DMS53 (cell line): ENCODE measurements at regions not wholly inside any gene's neighbourhood (a gene's known extent, or its start where the extent isn't known, plus 50 kb on each side); places are given as distances from the start of the nearest gene placed in this dataset.
"Not testable (repeated sequence)": the region's sequence is repeated elsewhere in the genome, so short reads cannot be mapped to it uniquely, and the experiment has no call there.

Experiments used
- DNase-seq: peaks from one replicate; lab custom pipeline; 2025; lab: John Stamatoyannopoulos, UW

DNA sequence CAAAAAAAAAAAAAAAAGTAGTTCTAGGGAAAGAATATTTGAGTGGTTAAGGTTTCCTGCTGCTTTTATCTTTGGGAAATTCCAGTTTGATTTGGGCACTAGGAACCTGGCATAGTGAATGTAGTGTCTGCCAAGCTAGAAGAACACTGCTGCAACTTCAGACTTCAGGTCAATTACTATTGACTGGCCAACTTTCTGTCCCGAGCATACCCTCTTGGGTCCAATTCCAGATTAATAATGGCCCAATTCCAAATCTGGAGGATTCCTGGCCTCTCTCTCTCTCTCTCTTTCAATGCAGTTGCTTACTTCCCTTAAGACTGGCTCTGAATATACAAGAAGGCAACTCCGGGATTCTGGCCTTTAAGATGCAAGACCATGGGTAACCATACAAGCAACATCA, 74.9 kb downstream of the ANKEF1 start:
- DNase-seq, result peak; percentile 11

DNA sequence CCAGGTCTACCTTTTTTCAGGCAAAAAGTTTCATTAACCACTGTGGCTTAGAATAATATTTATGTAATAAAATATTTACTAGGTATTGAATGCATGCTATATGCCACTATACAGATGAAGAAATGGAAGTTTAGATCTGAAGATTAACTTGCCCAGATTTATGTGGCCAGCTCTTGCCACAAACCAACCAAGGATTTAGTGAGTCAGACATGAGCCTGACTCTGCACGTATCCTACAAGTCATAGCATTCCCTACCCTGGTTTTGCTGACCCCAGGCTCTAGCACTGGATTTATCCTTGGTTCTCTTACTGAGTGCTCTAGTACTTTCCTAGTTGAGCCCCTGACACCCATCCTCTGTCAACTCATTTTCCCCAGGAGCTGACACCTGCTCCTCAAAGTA, 75.4 kb downstream of the ANKEF1 start:
- DNase-seq, result peak; percentile 38

DNA sequence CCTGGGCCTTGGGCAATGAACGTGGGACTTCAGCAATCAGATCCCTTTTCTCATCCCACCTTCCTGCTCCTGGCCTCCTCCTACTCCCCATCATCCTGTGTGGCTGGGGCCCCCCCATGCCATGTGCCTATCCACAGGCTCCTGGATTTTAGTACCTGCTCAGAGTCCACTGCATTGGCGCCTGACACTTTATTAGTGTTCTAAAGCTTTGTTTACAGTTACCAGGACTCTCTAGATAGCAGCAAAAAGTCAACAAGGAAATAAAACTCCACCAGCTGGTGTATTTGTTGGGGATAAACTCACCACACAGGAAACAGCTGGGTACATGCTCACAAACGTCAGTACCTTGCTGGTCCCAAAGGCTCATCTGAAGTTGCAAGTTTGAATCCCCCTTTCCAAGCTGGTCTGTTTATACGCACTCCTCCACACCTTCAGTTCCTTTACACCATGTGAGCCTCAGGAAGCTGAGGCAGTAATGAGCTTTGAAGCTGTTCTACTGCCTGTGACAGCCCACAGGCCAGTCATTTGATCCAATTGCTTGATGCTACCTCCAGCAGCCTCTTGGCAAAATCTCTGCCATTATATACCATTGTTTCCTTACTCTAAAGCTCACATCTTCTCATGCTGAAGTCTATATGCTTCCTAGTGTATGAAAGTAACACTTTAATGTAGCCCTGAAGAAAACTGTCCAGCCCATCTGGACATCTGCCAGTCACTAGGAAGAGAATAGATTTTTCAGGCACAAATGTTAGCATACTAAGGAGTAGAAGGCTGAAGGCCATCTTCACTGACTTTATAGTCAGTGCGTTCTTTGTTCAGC, 76.6 kb downstream of the ANKEF1 start:
- peak; percentile 98 for DNase-seq

DNA sequence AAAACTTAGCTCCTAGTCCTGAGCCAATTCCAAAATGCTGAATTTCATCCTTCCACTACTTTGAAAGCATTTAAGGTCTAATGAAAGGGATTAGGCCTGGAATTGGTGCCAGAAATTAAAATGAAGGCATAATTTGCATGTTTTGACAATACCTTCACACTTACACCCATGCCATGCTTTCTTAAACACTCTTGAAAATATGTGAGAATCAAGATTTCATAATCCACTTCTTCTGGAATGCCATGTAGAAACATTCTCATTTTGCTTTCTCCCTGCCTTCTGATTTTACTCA, 77.1 kb downstream of the ANKEF1 start:
- DNase-seq, result no peak

DNA sequence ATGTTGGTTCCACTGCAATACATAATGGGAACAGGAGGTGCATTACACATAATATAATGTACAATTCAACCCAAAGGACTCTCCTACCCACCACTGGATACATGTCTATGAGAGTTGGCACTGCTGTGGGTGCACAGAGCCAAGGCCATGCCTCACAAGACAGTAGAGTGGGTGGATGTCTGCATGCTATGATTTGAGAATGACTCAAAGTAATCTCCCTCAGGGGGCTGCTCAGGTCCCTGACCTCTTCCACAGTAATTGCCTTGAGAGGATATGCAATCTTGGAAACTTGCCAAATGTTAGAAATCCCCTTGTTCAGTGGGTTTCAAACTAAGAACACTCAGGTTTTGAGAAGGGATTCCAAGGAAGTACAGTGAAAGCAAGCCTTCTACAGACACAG, 79.0 kb downstream of the ANKEF1 start:
- DNase-seq, result peak; percentile 25

DNA sequence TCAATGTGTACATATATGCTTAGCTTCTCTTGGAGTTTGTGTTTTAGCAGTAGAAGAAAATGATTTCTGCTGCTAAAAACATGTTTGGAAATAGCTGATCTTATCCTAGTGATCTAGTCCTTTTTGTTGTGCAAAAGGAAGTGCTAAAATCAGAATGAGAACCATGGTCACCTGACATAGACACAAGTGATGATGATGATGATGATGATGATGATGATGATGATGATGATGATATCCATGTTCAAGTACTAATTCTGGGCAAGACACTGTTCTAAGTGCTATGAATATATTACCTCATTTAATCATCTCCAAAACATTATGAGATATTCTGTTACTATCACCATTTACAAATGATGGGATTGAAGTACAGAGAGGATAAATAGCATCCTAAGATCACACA, 79.8 kb downstream of the ANKEF1 start:
- DNase-seq, result no peak

DNA sequence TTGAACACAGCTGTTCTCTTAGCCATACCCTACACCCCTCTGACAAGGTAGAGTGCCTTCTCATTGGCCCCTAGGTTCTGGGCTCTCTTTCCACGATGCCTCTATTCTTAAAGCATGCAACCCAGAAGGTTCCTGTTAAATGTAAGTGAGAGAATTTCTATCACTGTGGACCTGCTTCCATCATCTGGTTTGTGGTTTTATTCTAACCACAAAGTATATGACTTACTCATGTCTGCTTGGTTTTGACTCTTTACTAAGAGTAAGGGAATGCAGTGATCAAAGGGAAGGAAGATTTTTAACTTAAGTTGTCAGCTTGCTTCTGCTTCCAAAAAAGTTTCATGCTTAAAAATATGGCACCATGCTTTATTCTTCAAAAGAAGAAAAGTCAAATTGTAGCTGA, 80.2 kb downstream of the ANKEF1 start:
- DNase-seq, result no peak

DNA sequence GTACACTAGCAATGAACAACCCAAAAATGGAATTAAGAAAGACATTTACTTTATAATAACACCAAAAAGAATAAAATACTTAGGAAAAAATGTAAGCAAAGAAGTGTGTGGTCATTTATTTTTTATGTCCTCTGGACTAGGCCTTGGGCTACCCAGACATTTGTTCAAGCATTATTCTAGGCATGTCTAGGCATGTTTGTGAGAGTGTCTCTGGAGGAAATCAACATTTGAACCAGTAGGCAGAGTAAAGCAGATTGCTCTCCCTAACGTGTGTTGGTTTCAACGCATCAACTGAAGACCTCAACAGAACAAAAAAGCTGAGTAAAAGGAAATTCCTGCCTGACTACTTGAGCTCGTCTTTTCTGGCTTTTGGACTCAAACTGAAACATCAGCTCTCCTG, 84.5 kb downstream of the ANKEF1 start:
- peak; percentile 55 for DNase-seq

DNA sequence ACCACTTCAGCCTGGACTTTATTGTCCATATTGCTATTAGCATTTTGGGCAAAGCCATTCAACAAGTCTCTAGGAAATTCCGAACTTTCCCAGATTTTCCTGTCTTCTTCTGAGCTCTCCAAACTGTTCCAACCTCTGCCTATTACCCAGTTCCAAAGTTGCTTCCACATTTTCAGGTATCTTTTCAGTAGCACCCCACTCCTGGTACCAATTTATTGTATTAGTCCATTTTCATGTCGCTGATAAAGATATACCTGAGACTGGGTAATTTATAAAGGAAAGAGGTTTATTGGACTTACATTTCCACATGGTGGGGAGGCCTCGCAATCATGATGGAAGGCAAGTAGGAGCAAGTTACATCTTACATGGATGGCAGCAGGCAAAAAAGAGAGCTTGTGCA, 90.1 kb downstream of the ANKEF1 start:
- not testable (repeated sequence) for DNase-seq

DNA sequence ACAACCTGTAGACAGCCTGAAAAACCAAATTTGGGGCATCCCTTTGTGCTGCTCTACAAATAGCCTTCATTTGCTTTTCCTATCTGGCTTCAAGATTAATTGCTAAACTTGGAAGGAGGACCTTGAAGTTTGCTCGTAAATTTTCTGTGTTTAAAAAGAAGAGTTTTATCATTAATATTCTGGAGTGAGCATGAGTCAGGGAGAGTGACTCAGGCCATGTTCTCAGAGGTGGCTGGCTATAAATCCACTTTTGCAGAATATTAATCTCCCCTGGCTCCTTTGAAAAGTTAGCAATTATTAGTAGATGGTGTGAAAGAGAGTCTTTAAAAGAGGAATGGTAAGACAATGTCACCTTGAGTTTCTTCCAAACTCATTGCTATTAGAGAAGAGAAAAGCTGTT, 91.0 kb downstream of the ANKEF1 start:
- DNase-seq, result no peak

DNA sequence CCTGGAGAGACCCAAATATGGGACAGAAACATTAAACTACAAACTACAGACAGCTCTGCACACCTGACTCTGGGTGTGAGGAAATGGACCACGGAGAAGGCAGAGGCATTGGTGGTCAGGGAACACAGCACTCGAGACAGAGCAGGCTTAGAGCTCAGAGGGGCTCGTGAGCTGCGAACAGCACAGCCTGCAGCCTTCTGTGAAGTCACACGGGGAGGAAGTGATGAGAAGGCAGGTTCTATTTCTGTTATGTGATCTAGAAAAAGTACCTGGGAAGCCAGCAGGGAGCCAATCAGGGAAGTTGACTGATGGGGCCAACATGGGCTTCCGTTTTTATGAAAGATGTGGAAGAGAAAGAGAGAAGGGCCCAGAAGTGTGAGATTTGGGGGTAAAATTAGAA, 88.9 kb upstream of the SNAP25 start:
- no peak for DNase-seq

DNA sequence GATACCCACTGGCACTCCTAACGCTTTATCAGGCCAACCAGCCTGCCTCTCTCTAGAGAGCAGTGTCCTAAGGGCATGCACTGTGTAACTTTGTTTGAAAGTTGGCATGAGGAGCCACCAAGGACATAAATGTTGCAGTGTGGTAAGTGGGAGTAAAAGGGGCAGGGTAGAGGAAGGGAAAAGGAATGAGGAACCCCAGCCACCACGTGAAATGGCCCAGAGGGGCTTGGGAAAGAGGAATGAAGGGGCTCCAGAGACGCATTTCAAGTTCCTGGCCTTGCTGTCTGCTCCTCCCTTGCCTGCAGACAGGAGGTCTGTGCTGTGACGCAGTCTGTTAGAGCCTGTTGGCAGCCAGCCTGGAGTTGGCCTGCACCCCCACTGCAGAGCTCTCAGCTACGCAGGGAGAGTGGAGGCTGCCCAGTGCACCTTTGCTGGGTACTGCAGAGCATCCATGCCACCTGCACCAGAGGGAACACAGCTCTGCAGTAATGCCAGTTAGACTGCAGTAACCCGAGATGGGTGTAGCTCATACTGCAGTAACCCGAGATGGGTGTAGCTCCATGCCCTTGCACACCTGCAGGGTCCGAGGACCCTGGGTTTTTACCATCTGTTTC, 86.8 kb upstream of the SNAP25 start:
- DNase-seq, result peak; percentile 84

DNA sequence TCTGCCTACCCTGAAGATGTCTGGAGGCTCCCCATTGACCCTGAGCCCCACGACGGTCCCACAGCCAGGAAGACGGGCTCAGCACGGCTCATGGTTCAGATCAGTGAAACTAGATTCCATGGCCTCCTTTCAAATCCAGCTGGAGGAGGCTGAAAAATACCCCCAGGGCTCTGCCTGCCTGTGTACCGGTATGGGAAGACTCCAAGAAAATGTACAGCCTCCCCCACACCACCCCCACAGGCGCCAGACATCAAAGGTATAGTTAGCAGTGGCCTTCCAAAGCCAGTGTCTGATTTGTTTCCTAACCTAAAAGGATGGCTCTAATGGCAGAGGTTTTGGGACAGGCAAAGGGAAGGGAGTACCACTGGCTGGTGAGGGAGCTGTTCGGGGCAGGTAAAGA, 86.2 kb upstream of the SNAP25 start:
- no peak for DNase-seq

DNA sequence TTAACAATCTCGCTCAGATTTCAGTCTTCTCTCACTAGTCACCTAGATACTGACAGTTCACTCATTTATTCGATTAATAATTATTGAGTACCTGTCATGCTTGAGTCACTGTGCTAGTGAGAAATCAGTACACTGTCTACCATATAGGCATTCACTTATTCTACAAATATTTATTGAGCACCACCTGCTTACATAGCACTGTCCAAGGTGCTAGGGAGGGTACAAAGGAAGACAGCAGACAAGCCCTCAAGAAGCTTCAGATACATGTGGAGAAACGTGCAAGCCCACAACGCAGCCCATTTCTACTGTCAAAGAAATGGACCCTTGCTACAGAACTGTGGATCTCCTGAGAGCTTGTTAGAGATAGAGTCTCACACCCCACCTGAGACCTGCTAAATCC, 85.1 kb upstream of the SNAP25 start:
- DNase-seq, result no peak

DNA sequence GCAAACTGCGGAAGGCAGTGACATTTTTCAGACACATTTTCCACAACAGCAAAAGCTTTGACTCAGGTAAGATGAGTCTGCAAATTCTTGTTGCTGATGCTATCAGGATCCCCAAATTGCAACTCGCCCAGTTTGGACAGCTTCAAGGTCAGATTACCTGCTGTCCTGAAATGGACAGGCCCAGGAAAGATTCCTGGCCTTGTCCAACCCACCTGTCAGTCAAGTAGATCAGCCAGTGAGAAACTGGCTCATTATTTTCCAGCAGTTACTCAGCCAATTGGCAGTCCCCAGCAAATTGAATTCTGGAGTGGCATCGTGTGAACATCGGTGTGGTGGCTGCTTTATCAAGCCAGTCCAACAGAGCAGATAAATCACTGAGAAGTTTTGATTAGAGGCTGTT, 84.5 kb upstream of the SNAP25 start:
- DNase-seq, result no peak

DNA sequence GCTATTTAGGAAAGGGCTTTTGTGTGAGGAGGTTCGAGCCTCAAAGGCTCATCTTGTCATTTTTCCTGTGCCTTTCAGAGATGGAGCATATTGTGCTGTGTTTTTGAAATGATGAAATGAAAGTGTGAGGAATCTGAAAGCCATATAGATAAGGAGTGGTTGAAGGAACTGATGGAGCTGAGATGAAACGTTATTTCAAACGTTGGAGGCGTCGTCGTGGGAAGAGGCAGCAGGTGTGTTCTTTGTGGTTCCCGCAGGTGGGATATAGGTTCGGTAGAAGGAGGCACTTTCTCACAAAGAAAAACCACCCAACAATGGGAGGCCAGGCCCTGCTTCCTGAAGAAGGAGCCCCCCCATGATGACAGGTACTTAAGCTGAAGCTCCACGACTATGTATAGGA, 83.2 kb upstream of the SNAP25 start:
- no peak for DNase-seq

DNA sequence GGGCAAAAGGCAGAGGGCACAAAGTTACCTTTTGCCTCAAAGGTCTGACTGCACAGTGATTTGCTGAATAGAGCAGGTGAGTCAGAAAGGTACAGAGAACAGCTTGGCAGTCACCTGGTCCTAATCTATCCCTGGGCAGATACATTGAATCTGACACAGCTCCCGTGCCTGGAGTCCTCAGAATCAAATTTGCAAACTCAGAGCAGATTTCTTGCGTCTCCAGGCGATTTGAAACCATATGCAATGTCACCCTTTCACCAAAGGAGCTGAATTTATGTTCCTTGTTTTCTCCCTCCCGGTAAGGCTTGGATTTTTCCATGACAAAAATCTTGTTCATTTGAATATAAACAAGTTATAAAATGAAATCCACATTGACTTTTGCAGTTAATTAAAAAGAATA, 81.6 kb upstream of the SNAP25 start:
- DNase-seq, result no peak

DNA sequence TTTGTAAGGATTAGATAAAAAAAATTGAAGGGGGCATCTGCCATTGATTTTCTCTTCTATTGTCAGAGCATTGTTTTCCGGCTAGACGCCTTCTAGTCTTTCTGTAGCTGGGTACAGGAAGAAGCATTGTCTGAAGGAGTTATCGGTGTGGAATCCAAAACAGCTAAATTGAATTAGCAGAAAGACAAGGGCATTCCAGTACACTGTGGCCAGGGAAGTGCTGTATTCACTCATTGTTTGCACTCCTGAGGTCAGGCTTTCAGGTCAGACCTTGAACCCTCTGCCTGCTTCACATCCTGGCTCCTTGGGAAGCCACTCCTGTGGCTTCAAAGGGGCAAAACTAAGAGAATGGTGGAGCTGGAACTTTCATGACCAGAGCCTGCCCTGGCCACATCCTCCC, 81.1 kb upstream of the SNAP25 start:
- no peak for DNase-seq

DNA sequence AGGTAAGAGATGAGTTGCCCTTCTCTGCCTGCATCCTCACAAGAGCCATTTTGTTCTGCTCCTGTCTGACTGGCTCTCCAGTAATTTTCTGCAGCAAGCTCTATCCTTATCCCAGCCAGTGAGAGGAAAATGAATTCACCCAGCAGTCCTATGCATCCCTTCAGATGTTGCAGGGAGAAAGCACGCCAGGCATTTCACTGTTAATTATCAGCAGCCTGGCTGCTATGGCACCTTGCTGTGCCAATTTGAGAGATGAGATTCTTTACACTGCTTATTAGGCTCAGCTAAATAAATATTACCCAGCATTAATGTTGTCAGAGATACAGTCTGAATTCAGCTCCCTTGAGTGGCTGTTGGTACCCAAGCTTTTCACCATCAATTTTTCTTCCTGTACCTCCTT, 61.1 kb upstream of the SNAP25 start:
- DNase-seq, result no peak

DNA sequence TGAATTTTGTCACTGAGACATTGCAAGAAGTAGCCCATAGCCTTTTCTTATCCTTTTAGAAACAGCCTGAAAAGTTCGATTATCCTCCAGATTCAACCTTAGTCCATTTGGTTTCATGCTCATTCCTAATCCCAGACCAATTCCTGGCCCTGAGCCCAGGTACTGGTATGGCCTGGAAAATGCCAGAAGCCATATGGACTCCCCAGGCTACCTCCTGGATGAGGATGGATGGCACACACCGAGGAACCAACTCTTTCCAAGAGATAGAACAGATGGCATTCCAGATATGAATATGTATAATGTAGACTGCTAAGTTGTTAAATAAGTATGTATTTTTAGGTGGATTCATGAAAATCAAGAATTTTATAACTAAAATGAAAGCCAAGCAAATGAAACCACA, 51.6 kb upstream of the SNAP25 start:
- no peak for DNase-seq

DNA sequence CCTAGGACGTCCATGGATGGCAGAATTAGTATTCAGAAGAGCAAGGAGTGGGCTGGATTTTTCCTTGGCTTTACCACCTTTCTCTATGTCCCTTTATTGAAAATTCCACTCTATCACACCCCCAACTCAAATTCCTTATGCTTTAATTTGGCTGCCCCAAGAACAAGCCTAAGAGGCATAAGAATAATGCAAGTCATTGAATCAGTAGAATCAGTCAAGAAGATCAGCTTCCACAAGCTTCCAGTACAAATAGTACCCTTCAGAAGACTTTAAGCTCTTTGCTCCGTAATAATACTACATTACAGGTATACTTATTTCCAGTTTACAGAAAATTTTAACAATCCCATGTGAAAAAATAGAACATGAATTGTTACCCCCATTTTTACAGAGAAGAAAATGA, 51.0 kb upstream of the SNAP25 start:
- no peak for DNase-seq
